Ascending aorta (tissue), 2 donors: ENCODE measurements at regions not wholly inside any gene's neighbourhood (a gene's known extent, or its start where the extent isn't known, plus 50 kb on each side); places are given as distances from the start of the nearest gene placed in this dataset.
A peak's percentile ranks its signal among the peaks of the same experiment; 100 is the strongest.

Experiments used
- DNase-seq, 2 donors: peaks; one replicate each; pipeline ENCODE4 v3.0.0-alpha.2; 2019; ENCODE audit warnings: low spot score in 2 of 2
- H3K27ac ChIP-seq, 2 donors: fragments of 200-600 bp; sonication (generic); one replicate each; pipeline ENCODE4 v1.5.1; 2016 to 2017; ENCODE audit warnings: mild to moderate bottlenecking in 1 of 2
- H3K27me3 ChIP-seq: fragments of 200-600 bp; sonication (generic); one replicate; pipeline ENCODE4 v1.5.1; 2017
- H3K36me3 ChIP-seq, 2 donors: fragments of 200-600 bp; sonication (generic); one replicate each; pipeline ENCODE4 v1.5.1; 2016
- H3K4me1 ChIP-seq, 2 donors: fragments of 200-600 bp; sonication (generic); one replicate each; pipeline ENCODE4 v1.5.1; 2016 to 2017; ENCODE audit warnings: mild to moderate bottlenecking in 1 of 2
- H3K4me3 ChIP-seq, 2 donors: fragments of 200-600 bp; sonication (generic); one replicate each; pipeline ENCODE4 v1.5.1; 2016 to 2017; ENCODE audit warnings: mild to moderate bottlenecking in 1 of 2
- H3K9me3 ChIP-seq, 2 donors: fragments of 200-600 bp; sonication (generic); one replicate each; pipeline ENCODE4 v1.5.1; 2016
- intact Hi-C: fragments of 100-400 bp; cut with DNase I; formaldehyde crosslinking; loops from one replicate; pipeline ENCODE4 v1.15.1; 2023
- TF ChIP-seq, protein P1 (sequence below), 3 experiments: fragments of 200-600 bp in 2 of 3; fragments of 450-650 bp in 1 of 3; sonication (generic) in 2 of 3; IDR thresholded peaks; one replicate each; pipeline ENCODE4 v1.5.1; 2016 to 2019; ENCODE audit warnings: antibody characterized with exemption in 3 of 3, mild to moderate bottlenecking in 1 of 3, moderate library complexity in 1 of 3

DNA sequence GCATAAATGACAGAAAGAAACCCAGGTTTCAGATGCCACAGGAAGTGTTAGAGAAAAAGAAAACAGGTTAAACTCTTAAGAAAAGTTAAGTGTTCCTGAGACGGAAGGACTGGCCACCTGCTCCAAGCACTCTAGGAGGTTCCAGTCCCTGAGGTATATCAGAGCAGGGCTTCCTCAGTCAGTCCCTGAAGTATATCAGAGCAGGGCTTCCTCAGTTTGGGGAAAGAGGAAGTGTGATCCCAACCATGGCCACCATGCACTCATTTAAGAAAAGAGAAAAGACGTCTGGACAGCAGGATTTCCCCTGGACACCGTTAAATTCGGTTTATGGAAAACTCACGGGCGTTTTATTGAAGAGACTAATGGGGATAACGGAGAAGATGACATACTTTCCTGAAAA is 133.4 kb upstream of the PFKP start:
- intact Hi-C loops, result no loop called here
- H3K36me3 ChIP-seq, result no peaks in the 10 kb centered on the region

DNA sequence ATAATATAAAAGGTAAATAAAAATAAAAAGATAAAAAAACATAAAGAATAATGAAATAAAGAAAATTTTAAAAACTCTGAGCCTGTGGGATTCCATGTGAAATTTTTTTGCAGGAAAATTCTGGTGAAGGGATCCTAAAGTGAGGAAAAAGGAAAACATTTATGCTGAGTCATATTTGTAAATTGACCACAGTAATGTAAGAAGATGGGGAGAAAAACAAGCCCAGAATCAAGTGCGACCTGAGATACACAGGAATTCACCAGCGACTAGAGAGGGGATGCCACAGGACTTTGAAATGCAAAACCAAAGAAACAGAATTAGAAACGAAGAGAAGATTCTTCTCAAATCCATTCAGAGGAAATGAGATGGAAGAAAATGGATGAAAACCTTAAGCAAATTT is 133.8 kb upstream of the PFKP start:
- intact Hi-C loops, result no loop called here
- Histone ChIP-seq H3K4me3 (no peak overlapping the region), H3K9me3 (no peaks in the 10 kb centered on the region), H3K27me3 (no peaks in the 10 kb centered on the region), H3K27ac (no peak overlapping the region), H3K36me3 (no peaks in the 10 kb centered on the region), H3K4me1 (no peaks in the 10 kb centered on the region)
- DNase-seq, result no peak
- TF ChIP-seq, protein P1, sequence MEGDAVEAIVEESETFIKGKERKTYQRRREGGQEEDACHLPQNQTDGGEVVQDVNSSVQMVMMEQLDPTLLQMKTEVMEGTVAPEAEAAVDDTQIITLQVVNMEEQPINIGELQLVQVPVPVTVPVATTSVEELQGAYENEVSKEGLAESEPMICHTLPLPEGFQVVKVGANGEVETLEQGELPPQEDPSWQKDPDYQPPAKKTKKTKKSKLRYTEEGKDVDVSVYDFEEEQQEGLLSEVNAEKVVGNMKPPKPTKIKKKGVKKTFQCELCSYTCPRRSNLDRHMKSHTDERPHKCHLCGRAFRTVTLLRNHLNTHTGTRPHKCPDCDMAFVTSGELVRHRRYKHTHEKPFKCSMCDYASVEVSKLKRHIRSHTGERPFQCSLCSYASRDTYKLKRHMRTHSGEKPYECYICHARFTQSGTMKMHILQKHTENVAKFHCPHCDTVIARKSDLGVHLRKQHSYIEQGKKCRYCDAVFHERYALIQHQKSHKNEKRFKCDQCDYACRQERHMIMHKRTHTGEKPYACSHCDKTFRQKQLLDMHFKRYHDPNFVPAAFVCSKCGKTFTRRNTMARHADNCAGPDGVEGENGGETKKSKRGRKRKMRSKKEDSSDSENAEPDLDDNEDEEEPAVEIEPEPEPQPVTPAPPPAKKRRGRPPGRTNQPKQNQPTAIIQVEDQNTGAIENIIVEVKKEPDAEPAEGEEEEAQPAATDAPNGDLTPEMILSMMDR (IDR thresholded peaks at IDR 0.05), result no peak

More for the DNA sequence above, 133.4 kb upstream of the PFKP start:
- H3K27me3 ChIP-seq, result no peaks in the 10 kb centered on the region
- no peaks in the 10 kb centered on the region for H3K9me3 ChIP-seq
- no peak overlapping the region for H3K27ac ChIP-seq
- DNase-seq, result no peak
- H3K4me1 ChIP-seq, result no peaks in the 10 kb centered on the region
- no peak overlapping the region for H3K4me3 ChIP-seq
- TF ChIP-seq, protein P1 (IDR thresholded peaks at IDR 0.05), result no peak

DNA sequence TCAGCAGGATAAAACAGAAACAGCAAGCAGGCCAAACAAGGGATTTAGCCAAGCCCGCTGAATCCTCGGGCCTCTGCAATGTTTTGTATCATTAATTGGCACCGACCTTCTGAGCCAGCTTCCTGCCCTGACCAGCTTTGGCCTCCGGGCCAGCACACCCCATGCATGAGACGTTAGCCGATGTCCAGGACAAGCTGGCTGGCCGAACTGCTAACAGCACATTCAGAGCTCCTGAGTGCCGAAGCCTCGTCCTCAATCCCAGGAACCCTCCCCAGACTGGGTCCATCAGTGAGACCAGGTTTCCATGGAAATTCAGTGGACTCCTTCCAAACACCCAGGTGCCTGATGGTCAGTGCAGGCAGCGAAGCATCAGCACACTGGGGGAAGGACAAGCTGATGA is 134.3 kb upstream of the PFKP start:
- TF ChIP-seq, protein P1 (IDR thresholded peaks at IDR 0.05), result no peak
- DNase-seq, result no peak
- Histone ChIP-seq H3K4me1 (no peaks in the 10 kb centered on the region), H3K36me3 (no peaks in the 10 kb centered on the region), H3K27ac (no peak overlapping the region), H3K9me3 (no peaks in the 10 kb centered on the region), H3K27me3 (no peaks in the 10 kb centered on the region), H3K4me3 (no peak overlapping the region)
- intact Hi-C loops, result no loop called here

DNA sequence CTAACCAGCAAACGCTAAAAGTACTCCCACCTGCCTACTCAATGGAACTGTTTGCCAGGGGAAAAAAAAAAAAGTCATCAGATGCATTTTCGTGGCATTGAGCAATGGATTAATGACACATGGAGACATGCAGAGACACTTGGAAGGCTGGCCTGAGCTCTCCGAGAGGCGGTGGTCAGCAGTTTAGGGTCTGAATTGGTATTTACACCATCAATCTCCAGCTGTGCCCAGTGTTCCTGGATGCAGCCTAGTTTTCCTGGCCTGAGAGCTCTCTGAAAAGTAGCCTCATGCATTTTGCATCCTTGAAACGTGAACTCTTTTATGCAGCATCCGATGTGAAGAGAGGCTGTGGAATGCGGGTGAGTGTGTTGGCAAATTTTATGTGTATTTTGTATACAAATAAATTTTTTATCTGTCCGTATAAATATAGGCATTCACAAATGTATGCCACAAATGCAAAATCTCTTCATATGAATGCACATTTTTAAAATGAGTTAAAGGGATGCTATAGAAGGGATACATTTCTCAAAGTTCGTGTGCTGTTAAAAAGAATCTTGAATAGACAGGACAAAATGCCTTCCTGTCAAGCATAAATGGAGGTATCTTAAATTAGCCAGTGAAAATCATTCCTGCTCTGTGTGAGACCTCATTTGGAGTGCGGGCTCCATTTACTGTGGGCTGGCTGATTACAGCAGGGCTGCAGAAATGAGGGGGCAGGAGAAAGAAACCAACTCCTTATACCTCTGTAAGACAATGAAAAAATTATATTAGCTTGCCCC is 137.7 kb upstream of the PFKP start:
- H3K27ac ChIP-seq, result no peak overlapping the region
- no peaks in the 10 kb centered on the region for H3K36me3 ChIP-seq
- peaks cover 0 to 3% of the 10 kb centered on the region in 2 donors for H3K4me1 ChIP-seq
- TF ChIP-seq, protein P1 (IDR thresholded peaks at IDR 0.05), result no peak
- H3K4me3 ChIP-seq, result no peak overlapping the region
- DNase-seq, result no peak
- intact Hi-C loops, result loop anchor here (5.0 kb wide), 1 partner anchor 113 kb away; no protein-coding TSS in a partner anchor
- no peaks in the 10 kb centered on the region for H3K9me3 ChIP-seq
- H3K27me3 ChIP-seq, result no peaks in the 10 kb centered on the region

DNA sequence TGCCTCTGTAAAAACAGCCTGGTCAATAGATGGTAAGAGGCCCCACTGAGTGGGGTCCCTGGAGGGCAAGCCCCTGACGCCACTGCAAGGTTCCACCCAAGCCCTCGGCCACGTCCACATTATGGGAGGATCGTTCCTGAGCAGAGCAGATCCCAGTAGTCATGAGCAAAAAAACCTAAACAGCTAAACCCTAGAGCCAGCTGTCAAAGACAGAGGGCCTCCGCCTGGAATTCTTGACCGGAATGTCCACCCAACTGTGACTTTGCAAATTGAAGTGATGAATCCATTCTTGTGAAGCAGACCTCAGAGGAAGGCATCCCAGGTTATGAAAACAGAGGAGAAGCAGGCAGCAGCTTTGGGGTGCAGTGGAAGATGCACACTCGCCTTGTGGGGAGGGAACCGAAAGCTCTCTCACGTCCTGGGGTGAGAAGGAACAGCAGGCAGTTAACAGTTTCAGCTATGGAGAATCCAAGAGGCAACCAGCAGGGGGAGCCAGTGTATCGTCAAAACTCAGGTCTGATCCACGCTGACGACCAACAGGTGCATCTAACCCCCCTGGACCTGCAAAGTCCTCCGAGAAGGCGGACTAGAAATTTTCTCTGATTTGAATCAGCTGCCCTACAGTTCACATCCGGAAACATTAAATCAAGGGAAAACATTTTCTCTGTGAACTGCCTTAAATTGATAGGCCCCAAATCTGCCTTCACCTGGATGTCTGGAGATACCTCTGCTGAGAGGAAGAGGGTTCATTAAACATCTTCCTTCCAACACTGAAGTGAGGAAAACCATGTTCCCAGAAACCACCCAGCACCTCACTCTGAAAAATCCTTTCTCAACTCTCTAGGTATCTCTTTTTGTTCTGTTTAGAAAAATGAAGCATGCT is 139.1 kb upstream of the PFKP start:
- Histone ChIP-seq H3K9me3 (no peaks in the 10 kb centered on the region), H3K4me1 (peaks cover 0 to 3% of the 10 kb centered on the region in 2 donors), H3K27me3 (no peaks in the 10 kb centered on the region), H3K36me3 (no peaks in the 10 kb centered on the region), H3K27ac (no peak overlapping the region), H3K4me3 (no peak overlapping the region)
- no peak for DNase-seq
- TF ChIP-seq, protein P1 (IDR thresholded peaks at IDR 0.05), result peak; percentile 35 to 60 (median 37)
- intact Hi-C loops, result loop anchor here (5.0 kb wide), 1 partner anchor 114 kb away; no protein-coding TSS in a partner anchor
